GM12891 (cell line): ENCODE measurements at regions not wholly inside any gene's neighbourhood (a gene's known extent, or its start where the extent isn't known, plus 50 kb on each side); places are given as distances from the start of the nearest gene placed in this dataset.
"Not testable (repeated sequence)": the region's sequence is repeated elsewhere in the genome, so short reads cannot be mapped to it uniquely, and the experiment has no call there.

Experiments used
- PAX5 ChIP-seq: IDR thresholded peaks from 2 replicates; pipeline ENCODE4 v1.6.1; 2011; ENCODE audit warnings: low read length, moderate library complexity, mild to moderate bottlenecking; ENCODE audit not compliant: insufficient read depth, severe bottlenecking
- POLR2A ChIP-seq: IDR thresholded peaks from 2 replicates; pipeline ENCODE4 v1.6.1; 2011; ENCODE audit warnings: low read depth, low read length, control low read depth
- POLR2AphosphoS5 ChIP-seq: IDR thresholded peaks from 2 replicates; pipeline ENCODE4 v1.6.1; 2011; ENCODE audit warnings: low read depth, low read length, control low read depth
- POU2F2 ChIP-seq: IDR thresholded peaks from 2 replicates; pipeline ENCODE4 v1.6.1; 2011; ENCODE audit warnings: low read depth, mild to moderate bottlenecking, control low read depth, low read length, moderate library complexity
- SPI1 ChIP-seq: IDR thresholded peaks from 2 replicates; pipeline ENCODE4 v1.6.1; 2011; ENCODE audit warnings: low read depth, low read length, control low read depth
- TAF1 ChIP-seq: IDR thresholded peaks from 2 replicates; pipeline ENCODE4 v1.6.1; 2011; ENCODE audit warnings: low read depth, low read length, control low read depth

DNA sequence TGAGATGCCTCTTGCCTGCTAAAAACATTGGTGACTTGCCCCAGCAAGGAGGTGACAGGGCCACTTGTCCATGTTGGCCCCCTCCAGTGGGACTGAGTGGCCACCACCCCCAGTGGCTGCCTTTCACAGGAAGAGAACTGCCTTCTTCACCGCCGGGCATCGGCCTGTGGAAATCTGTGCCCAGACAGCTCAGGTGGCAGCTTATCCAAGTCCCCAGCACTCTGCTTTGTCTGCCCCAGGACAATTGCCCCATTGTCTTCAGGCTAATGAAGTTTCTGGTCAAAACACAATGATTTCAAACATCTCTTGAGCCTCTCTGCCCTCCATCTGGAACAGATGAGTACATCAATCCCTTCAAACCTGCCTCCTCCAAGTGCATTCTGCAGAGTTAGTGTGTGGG, 99.1 kb upstream of the PLGLB2 start:
- not testable (repeated sequence) for TF ChIP-seq POLR2A, POLR2AphosphoS5, TAF1, SPI1, PAX5, POU2F2
